NCI-H226 (cell line): ENCODE measurements at regions not wholly inside any gene's neighbourhood (a gene's known extent, or its start where the extent isn't known, plus 50 kb on each side); places are given as distances from the start of the nearest gene placed in this dataset.
"Not testable (repeated sequence)": the region's sequence is repeated elsewhere in the genome, so short reads cannot be mapped to it uniquely, and the experiment has no call there.

Experiments
- DNase-seq: peaks from one replicate; pipeline ENCODE4 v3.0.0-alpha.2; 2015

- DNase-seq, result not testable (repeated sequence)
Observed at GRCh38 chr5:86284400-86285190, 333.1 kb upstream of the COX7C start.

GRCh38 chr5:86287437-86287836, 330.3 kb upstream of the COX7C start:
- DNase-seq, result not testable (repeated sequence)

GRCh38 chr5:86289786-86290185, 328.0 kb upstream of the COX7C start:
- DNase-seq, result not testable (repeated sequence)

- DNase-seq, result not testable (repeated sequence)
Observed at GRCh38 chr5:86292811-86293210, 324.9 kb upstream of the COX7C start.

GRCh38 chr5:86302643-86303042, 315.1 kb upstream of the COX7C start:
- not testable (repeated sequence) for DNase-seq

- not testable (repeated sequence) for DNase-seq
Observed at GRCh38 chr5:86305050-86305449, 312.7 kb upstream of the COX7C start.

- no peak for DNase-seq
Observed at GRCh38 chr5:86314951-86315350, 302.8 kb upstream of the COX7C start.

- DNase-seq, result no peak
Observed at GRCh38 chr5:86320266-86320665, 297.5 kb upstream of the COX7C start.

- DNase-seq, result no peak
Observed at GRCh38 chr5:86329318-86329717, 288.4 kb upstream of the COX7C start.

GRCh38 chr5:86330736-86331135, 287.0 kb upstream of the COX7C start:
- DNase-seq, result no peak

- no peak for DNase-seq
Observed at GRCh38 chr5:86332851-86333250, 284.9 kb upstream of the COX7C start.

- no peak for DNase-seq
Observed at GRCh38 chr5:86337667-86338460, 279.9 kb upstream of the COX7C start.

GRCh38 chr5:86354664-86355063, 263.1 kb upstream of the COX7C start:
- no peak for DNase-seq

- no peak for DNase-seq
Observed at GRCh38 chr5:86360801-86361200, 256.9 kb upstream of the COX7C start.

GRCh38 chr5:86371061-86371460, 246.7 kb upstream of the COX7C start:
- no peak for DNase-seq

GRCh38 chr5:86374611-86375010, 243.1 kb upstream of the COX7C start:
- DNase-seq, result no peak

- DNase-seq, result no peak
Observed at GRCh38 chr5:86376214-86376613, 241.5 kb upstream of the COX7C start.

- no peak for DNase-seq
Observed at GRCh38 chr5:86403190-86403589, 214.6 kb upstream of the COX7C start.

GRCh38 chr5:86404256-86404655, 213.5 kb upstream of the COX7C start:
- no peak for DNase-seq

GRCh38 chr5:86407711-86408110, 210.0 kb upstream of the COX7C start:
- no peak for DNase-seq

GRCh38 chr5:86411596-86411995, 206.1 kb upstream of the COX7C start:
- DNase-seq, result no peak

GRCh38 chr5:86427158-86427557, 190.6 kb upstream of the COX7C start:
- no peak for DNase-seq

- no peak for DNase-seq
Observed at GRCh38 chr5:86439593-86440110, 178.1 kb upstream of the COX7C start.
